Peyer's patch (tissue), 4 donors: ENCODE measurements at regions not wholly inside any gene's neighbourhood (a gene's known extent, or its start where the extent isn't known, plus 50 kb on each side); places are given as distances from the start of the nearest gene placed in this dataset.

Experiments
- DNase-seq, 3 donors: peaks; one replicate each; pipeline ENCODE4 v3.0.0-alpha.2; 2017 to 2019
- H3K27ac ChIP-seq, 4 donors: fragments of 200-600 bp; sonication (generic); one replicate each; pipeline ENCODE4 v1.5.1; 2016 to 2019
- H3K27me3 ChIP-seq, 2 donors: fragments of 200-600 bp; sonication (generic); one replicate each; pipeline ENCODE4 v1.5.1; 2019
- H3K36me3 ChIP-seq, 3 donors: fragments of 200-600 bp; sonication (generic); one replicate each; pipeline ENCODE4 v1.5.1; 2016 to 2019
- H3K4me1 ChIP-seq, 4 donors: fragments of 200-600 bp; sonication (generic); one replicate each; pipeline ENCODE4 v1.5.1; 2016 to 2019
- H3K4me3 ChIP-seq, 4 donors: fragments of 200-600 bp; sonication (generic); 1 replicate in 3 of 4; 2 replicates in 1 of 4; pipeline ENCODE4 v1.5.1; 2016 to 2019; ENCODE audit warnings: mild to moderate bottlenecking in 1 of 4
- H3K9me3 ChIP-seq, 4 donors: fragments of 200-600 bp; sonication (generic); one replicate each; pipeline ENCODE4 v1.5.1; 2016 to 2019; ENCODE audit warnings: mild to moderate bottlenecking in 1 of 4
- CTCF ChIP-seq, 6 experiments: fragments of 450-650 bp in 4 of 6; fragments of 200-600 bp in 2 of 6; sonication (generic) in 1 of 6; IDR thresholded peaks; one replicate each; pipeline ENCODE4 v1.5.1; 2017 to 2019; ENCODE audit warnings: antibody characterized with exemption in 6 of 6, mild to moderate bottlenecking in 3 of 6, moderate library complexity in 1 of 6
- POLR2A ChIP-seq, 2 donors: fragments of 450-650 bp; IDR thresholded peaks; one replicate each; pipeline ENCODE4 v1.5.1; 2017; ENCODE audit warnings: antibody characterized with exemption in 2 of 2, mild to moderate bottlenecking in 2 of 2, moderate library complexity in 2 of 2

- Histone ChIP-seq H3K36me3 (no peaks in the 10 kb centered on the region), H3K4me3 (no peak overlapping the region), H3K4me1 (no peaks in the 10 kb centered on the region), H3K27me3 (no peaks in the 10 kb centered on the region), H3K27ac (no peak overlapping the region), H3K9me3 (no peaks in the 10 kb centered on the region)
- no peak for TF ChIP-seq CTCF (IDR thresholded peaks at IDR 0.05)
- no peak for TF ChIP-seq POLR2A (IDR thresholded peaks at IDR 0.05)
- no peak for DNase-seq
Measured at GRCh38 chr16:87025676-87026075, 291.5 kb downstream of the C16orf95 start.

- peak in 1 of 3 donors; percentile 18 for DNase-seq
- no peaks in the 10 kb centered on the region for H3K4me1 ChIP-seq
Measured at GRCh38 chr16:87027056-87027616, 290.1 kb downstream of the C16orf95 start.

GRCh38 chr16:87028481-87029320, 288.5 kb downstream of the C16orf95 start:
- Histone ChIP-seq H3K27me3 (no peaks in the 10 kb centered on the region), H3K36me3 (no peaks in the 10 kb centered on the region), H3K27ac (no peak overlapping the region), H3K9me3 (no peaks in the 10 kb centered on the region), H3K4me1 (no peaks in the 10 kb centered on the region), H3K4me3 (no peak overlapping the region)
- peak in 1 of 3 donors; percentile 24 for DNase-seq
- no peak for TF ChIP-seq CTCF (IDR thresholded peaks at IDR 0.05)
- no peak for TF ChIP-seq POLR2A (IDR thresholded peaks at IDR 0.05)

More at GRCh38 chr16:87027056-87027616, 290.1 kb downstream of the C16orf95 start:
- TF ChIP-seq POLR2A (IDR thresholded peaks at IDR 0.05) = no peak
- no peak for TF ChIP-seq CTCF (IDR thresholded peaks at IDR 0.05)
- H3K27me3 ChIP-seq = no peaks in the 10 kb centered on the region
- no peak overlapping the region for H3K4me3 ChIP-seq
- no peaks in the 10 kb centered on the region for H3K36me3 ChIP-seq
- no peaks in the 10 kb centered on the region for H3K9me3 ChIP-seq
- H3K27ac ChIP-seq = no peak overlapping the region

GRCh38 chr16:87032554-87032953, 284.6 kb downstream of the C16orf95 start:
- no peak for DNase-seq
- Histone ChIP-seq H3K27ac (no peak overlapping the region), H3K4me3 (no peak overlapping the region), H3K27me3 (no peaks in the 10 kb centered on the region), H3K36me3 (no peaks in the 10 kb centered on the region), H3K9me3 (no peaks in the 10 kb centered on the region), H3K4me1 (no peaks in the 10 kb centered on the region)
- TF ChIP-seq CTCF (IDR thresholded peaks at IDR 0.05) (no peak), POLR2A (IDR thresholded peaks at IDR 0.05) (no peak)

- TF ChIP-seq CTCF (IDR thresholded peaks at IDR 0.05) (no peak), POLR2A (IDR thresholded peaks at IDR 0.05) (no peak)
- H3K4me1 ChIP-seq = no peaks in the 10 kb centered on the region
- no peaks in the 10 kb centered on the region for H3K27me3 ChIP-seq
- DNase-seq = no peak
- no peaks in the 10 kb centered on the region for H3K36me3 ChIP-seq
- H3K9me3 ChIP-seq = no peaks in the 10 kb centered on the region
- no peak overlapping the region for H3K27ac ChIP-seq
- no peak overlapping the region for H3K4me3 ChIP-seq
Measured at GRCh38 chr16:87033021-87033471, 284.1 kb downstream of the C16orf95 start.
